Activated CD4-positive, alpha-beta T cell treated with anti-CD3 and anti-CD28 coated beads, Interleukin-2, amount 10 ng/mL, durations not matched to agents 24 days and 14 days (primary cell): ENCODE measurements at regions not wholly inside any gene's neighbourhood (a gene's known extent, or its start where the extent isn't known, plus 50 kb on each side); places are given as distances from the start of the nearest gene placed in this dataset.

ENCODE experiments used
- DNase-seq: peaks from one replicate; pipeline ENCODE4 v3.0.0; 2022
- H3K27ac Mint-ChIP-seq: one replicate; pipeline ENCODE4 v1.8.0; 2022; ENCODE audit warnings: mild to moderate bottlenecking, mixed read lengths
- H3K27me3 Mint-ChIP-seq: one replicate; pipeline ENCODE4 v1.8.0; 2022; ENCODE audit warnings: mixed read lengths
- H3K36me3 Mint-ChIP-seq: one replicate; pipeline ENCODE4 v1.8.0; 2022; ENCODE audit warnings: low read depth, mild to moderate bottlenecking, mixed read lengths
- H3K4me1 Mint-ChIP-seq: one replicate; pipeline ENCODE4 v1.8.0; 2021; ENCODE audit warnings: mixed read lengths
- H3K4me3 Mint-ChIP-seq: one replicate; pipeline ENCODE4 v1.8.0; 2022; ENCODE audit warnings: mild to moderate bottlenecking, moderate library complexity, mixed read lengths
- H3K9me3 Mint-ChIP-seq: one replicate; pipeline ENCODE4 v1.8.0; 2021; ENCODE audit warnings: mixed read lengths
- intact Hi-C: fragments of 100-400 bp; cut with micrococcal nuclease; formaldehyde crosslinking; loops from one replicate; pipeline ENCODE4 v1.15.1; 2023

GRCh38 chr9:81408951-81409350, 280.4 kb downstream of the TLE1 start:
- intact Hi-C loops = no loop called here
- H3K27me3 Mint-ChIP-seq = no peaks in the 10 kb centered on the region
- DNase-seq = no peak
- no peaks in the 10 kb centered on the region for H3K4me1 Mint-ChIP-seq
- no peak overlapping the region for H3K27ac Mint-ChIP-seq
- H3K4me3 Mint-ChIP-seq = no peak overlapping the region
- H3K9me3 Mint-ChIP-seq = no peaks in the 10 kb centered on the region
- H3K36me3 Mint-ChIP-seq = no peaks in the 10 kb centered on the region

GRCh38 chr9:81404931-81405598, 284.3 kb downstream of the TLE1 start:
- H3K9me3 Mint-ChIP-seq = no peaks in the 10 kb centered on the region
- H3K36me3 Mint-ChIP-seq = no peaks in the 10 kb centered on the region
- H3K27ac Mint-ChIP-seq = no peak overlapping the region
- no peaks in the 10 kb centered on the region for H3K27me3 Mint-ChIP-seq
- H3K4me1 Mint-ChIP-seq = no peaks in the 10 kb centered on the region
- no peak overlapping the region for H3K4me3 Mint-ChIP-seq
- DNase-seq = no peak
- intact Hi-C loops = no loop called here

DNA sequence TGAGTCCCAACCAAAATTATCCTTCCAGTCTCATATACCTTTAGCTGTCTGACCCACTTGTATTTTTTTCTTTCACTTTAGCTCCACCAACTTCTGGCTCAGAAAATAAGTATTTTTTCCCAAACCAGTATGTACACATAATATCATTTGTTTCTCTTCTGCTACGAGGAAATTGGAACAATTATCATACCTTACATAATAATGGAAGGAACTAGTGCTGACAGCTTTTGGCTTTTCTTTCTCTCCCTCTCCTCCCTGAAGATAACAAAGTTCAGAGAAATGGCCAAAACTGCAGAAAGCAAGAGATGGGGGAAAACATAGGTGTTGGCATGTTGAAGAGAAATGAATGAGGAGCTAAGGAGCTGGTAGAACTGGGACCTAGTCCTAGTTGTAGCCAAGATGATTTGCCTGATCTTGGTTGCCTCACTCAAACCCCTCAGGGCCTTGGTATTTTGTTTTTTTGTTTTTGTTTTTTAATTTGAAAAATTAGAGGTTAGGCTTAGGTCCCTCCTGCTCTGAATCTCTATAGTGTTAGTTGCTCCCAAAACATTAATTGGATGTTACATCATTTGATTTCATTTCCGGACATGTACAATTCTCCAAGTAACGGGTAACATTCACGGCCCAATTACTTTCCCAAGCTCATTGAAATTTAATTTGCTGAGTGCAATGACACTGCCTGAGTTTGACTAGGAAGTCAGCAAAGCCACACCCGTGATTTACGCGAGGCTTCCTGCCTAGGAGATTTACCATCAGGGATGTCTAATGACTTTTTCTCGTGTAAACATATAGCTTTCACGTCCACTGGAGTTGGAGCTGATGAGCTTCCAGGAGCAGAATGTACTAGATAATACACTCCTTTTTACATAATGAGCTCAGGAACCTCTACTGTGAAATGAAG, 291.6 kb downstream of the TLE1 start:
- Mint-ChIP-seq H3K4me1 (no peaks in the 10 kb centered on the region), H3K9me3 (no peaks in the 10 kb centered on the region), H3K36me3 (no peaks in the 10 kb centered on the region), H3K27me3 (no peaks in the 10 kb centered on the region), H3K4me3 (no peak overlapping the region), H3K27ac (no peak overlapping the region)
- no peak for DNase-seq
- intact Hi-C loops = no loop called here

DNA sequence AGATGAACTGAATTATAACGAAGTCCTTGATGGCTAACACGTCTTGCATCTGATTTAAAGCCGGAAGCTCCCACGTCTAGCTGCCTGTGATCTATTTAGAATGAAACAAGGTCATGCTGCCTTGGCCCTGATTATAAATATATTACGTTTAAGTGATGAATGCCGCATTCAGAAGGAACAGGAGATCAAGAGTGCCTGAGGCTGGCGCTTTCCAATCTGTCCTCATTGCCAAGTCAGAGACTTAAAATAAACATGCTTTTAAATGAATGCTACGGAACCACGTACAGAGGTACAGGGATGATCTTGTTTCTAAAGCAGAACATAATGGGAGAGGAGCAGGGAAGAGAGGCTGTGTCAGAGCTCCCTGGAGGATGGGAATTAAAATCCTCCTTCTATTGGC, 292.8 kb downstream of the TLE1 start:
- no peaks in the 10 kb centered on the region for H3K27me3 Mint-ChIP-seq
- no peaks in the 10 kb centered on the region for H3K36me3 Mint-ChIP-seq
- no peak overlapping the region for H3K27ac Mint-ChIP-seq
- intact Hi-C loops = no loop called here
- H3K9me3 Mint-ChIP-seq = no peaks in the 10 kb centered on the region
- H3K4me3 Mint-ChIP-seq = no peak overlapping the region
- H3K4me1 Mint-ChIP-seq = no peaks in the 10 kb centered on the region
- DNase-seq = no peak

- no peaks in the 10 kb centered on the region for H3K36me3 Mint-ChIP-seq
- H3K4me1 Mint-ChIP-seq = no peaks in the 10 kb centered on the region
- no peak overlapping the region for H3K27ac Mint-ChIP-seq
- H3K9me3 Mint-ChIP-seq = no peaks in the 10 kb centered on the region
- intact Hi-C loops = no loop called here
- no peaks in the 10 kb centered on the region for H3K27me3 Mint-ChIP-seq
- no peak overlapping the region for H3K4me3 Mint-ChIP-seq
- no peak for DNase-seq
Observed at GRCh38 chr9:81395676-81396054, 293.7 kb downstream of the TLE1 start.

DNA sequence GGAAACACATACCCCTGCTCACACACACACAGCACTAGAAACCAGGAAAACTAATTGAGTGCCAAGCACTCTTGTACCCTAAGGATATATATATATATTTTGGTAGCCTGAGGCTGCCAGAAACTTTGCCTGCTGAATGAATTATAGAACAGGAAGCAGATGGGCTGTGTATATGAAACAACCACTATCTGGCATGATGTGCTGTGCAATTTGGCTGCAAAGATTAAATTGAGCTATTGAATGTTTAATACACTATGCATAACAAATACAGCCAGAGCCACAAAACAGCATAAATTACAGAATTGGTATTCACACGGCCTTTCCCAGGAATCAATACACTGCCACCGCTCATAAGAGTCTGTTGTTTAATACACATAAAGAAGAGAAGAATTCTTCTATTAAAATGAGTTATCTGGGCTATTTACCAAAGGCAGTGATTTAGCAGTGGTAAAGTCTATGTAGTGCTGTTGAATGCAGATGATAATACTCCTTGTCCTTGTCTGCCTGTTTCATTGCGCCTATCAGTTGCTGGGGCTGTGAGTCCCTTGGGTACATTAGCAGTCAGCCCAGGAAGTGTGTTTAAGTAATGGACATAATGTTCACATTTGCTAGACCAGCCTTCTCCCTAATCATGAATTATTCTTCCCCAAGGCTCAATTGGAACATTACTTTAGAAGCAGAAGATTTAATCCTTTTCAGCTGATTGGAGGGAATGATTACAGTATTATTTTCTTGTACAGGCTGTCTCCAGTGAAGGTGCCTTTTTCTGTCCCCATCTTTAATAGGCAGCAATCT, 294.3 kb downstream of the TLE1 start:
- H3K27ac Mint-ChIP-seq = no peak overlapping the region
- no peaks in the 10 kb centered on the region for H3K9me3 Mint-ChIP-seq
- no peak overlapping the region for H3K4me3 Mint-ChIP-seq
- DNase-seq = no peak
- no peaks in the 10 kb centered on the region for H3K27me3 Mint-ChIP-seq
- intact Hi-C loops = no loop called here
- no peaks in the 10 kb centered on the region for H3K36me3 Mint-ChIP-seq
- no peaks in the 10 kb centered on the region for H3K4me1 Mint-ChIP-seq

GRCh38 chr9:81393985-81394811, 295.1 kb downstream of the TLE1 start:
- intact Hi-C loops = no loop called here
- H3K9me3 Mint-ChIP-seq = no peaks in the 10 kb centered on the region
- H3K4me3 Mint-ChIP-seq = no peak overlapping the region
- no peaks in the 10 kb centered on the region for H3K27me3 Mint-ChIP-seq
- no peak overlapping the region for H3K27ac Mint-ChIP-seq
- no peaks in the 10 kb centered on the region for H3K4me1 Mint-ChIP-seq
- no peaks in the 10 kb centered on the region for H3K36me3 Mint-ChIP-seq
- no peak for DNase-seq

DNA sequence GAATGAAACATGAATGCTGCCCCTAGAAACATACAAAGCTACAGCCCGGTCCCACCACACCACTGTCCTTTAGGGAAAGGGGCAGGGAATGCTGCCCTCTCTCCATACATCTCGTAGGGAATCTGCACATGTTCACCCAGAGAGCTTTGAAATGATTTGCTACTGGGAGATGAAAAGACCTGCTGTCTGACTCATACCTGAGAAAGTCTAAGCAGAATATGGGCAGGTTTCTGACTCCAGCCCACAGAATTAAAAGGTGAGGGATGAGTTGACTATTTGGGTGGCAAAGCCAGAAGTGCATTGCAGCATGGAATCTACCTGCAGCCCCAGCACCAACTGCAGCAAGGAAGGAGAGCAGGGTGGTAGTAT, 297.9 kb downstream of the TLE1 start:
- H3K36me3 Mint-ChIP-seq = no peaks in the 10 kb centered on the region
- no peaks in the 10 kb centered on the region for H3K27me3 Mint-ChIP-seq
- no peak overlapping the region for H3K27ac Mint-ChIP-seq
- H3K4me1 Mint-ChIP-seq = no peaks in the 10 kb centered on the region
- H3K4me3 Mint-ChIP-seq = no peak overlapping the region
- no peaks in the 10 kb centered on the region for H3K9me3 Mint-ChIP-seq
- DNase-seq = no peak
- intact Hi-C loops = no loop called here

DNA sequence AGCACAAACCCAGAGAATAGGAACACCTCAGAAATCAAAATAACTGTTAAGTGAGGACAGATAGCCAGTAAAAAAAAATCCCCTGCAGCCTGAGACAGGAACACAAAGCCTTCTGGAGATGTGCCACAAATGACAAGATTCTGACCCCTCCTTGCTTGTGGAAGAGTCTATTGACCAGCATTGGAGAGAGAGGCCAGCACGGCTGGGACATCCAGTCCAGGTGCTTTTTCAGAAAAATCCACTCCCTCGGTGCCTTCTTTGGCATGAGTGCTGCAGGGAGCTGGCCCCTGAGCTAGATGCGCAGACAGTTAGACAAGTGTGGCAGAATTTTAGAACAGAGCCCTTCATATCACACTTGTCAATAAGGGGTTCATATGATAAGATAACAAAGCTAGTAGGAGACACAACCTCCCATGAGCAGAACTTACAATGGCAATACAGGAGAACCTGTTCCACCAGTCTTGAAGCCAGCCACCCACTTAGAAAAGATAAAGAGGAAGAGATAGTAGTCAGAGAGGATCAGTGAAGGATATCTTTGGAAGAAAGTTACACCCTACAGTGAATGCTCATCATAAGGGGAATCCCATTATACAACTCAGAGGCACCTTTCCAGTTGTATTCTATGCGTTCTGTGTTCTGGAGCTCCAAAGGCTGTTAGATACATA, 298.4 kb downstream of the TLE1 start:
- H3K36me3 Mint-ChIP-seq = no peaks in the 10 kb centered on the region
- no peaks in the 10 kb centered on the region for H3K9me3 Mint-ChIP-seq
- H3K27ac Mint-ChIP-seq = no peak overlapping the region
- H3K4me3 Mint-ChIP-seq = no peak overlapping the region
- DNase-seq = no peak
- H3K27me3 Mint-ChIP-seq = no peaks in the 10 kb centered on the region
- H3K4me1 Mint-ChIP-seq = no peaks in the 10 kb centered on the region
- intact Hi-C loops = no loop called here

GRCh38 chr9:81389569-81389993, 299.8 kb downstream of the TLE1 start:
- no peaks in the 10 kb centered on the region for H3K4me1 Mint-ChIP-seq
- H3K36me3 Mint-ChIP-seq = no peaks in the 10 kb centered on the region
- H3K4me3 Mint-ChIP-seq = no peak overlapping the region
- no peaks in the 10 kb centered on the region for H3K27me3 Mint-ChIP-seq
- no peak overlapping the region for H3K27ac Mint-ChIP-seq
- H3K9me3 Mint-ChIP-seq = no peaks in the 10 kb centered on the region
- intact Hi-C loops = no loop called here
- no peak for DNase-seq

- H3K9me3 Mint-ChIP-seq = no peaks in the 10 kb centered on the region
Observed at GRCh38 chr9:81388831-81389230, 300.5 kb downstream of the TLE1 start.

GRCh38 chr9:81387360-81388106, 301.8 kb downstream of the TLE1 start:
- no peaks in the 10 kb centered on the region for H3K9me3 Mint-ChIP-seq
- DNase-seq = no peak
- H3K27ac Mint-ChIP-seq = no peak overlapping the region
- intact Hi-C loops = no loop called here
- no peak overlapping the region for H3K4me3 Mint-ChIP-seq
- no peaks in the 10 kb centered on the region for H3K4me1 Mint-ChIP-seq
- H3K36me3 Mint-ChIP-seq = no peaks in the 10 kb centered on the region
- no peaks in the 10 kb centered on the region for H3K27me3 Mint-ChIP-seq

More at GRCh38 chr9:81388831-81389230, 300.5 kb downstream of the TLE1 start:
- H3K27ac Mint-ChIP-seq = no peak overlapping the region
- no peak overlapping the region for H3K4me3 Mint-ChIP-seq
- H3K36me3 Mint-ChIP-seq = no peaks in the 10 kb centered on the region
- H3K27me3 Mint-ChIP-seq = no peaks in the 10 kb centered on the region
- intact Hi-C loops = no loop called here
- DNase-seq = no peak
- no peaks in the 10 kb centered on the region for H3K4me1 Mint-ChIP-seq
